Endothelial cell of umbilical vein (primary cell): ENCODE measurements at regions not wholly inside any gene's neighbourhood (a gene's known extent, or its start where the extent isn't known, plus 50 kb on each side); places are given as distances from the start of the nearest gene placed in this dataset.

Experiments
- CTCF ChIP-seq, 2 donors: IDR thresholded peaks; 1 replicate in 1 of 2; 2 replicates in 1 of 2; pipeline ENCODE4 v1.5.1; 2011; ENCODE audit warnings: low read length in 2 of 2, mild to moderate bottlenecking in 2 of 2, moderate library complexity in 2 of 2, control low read depth in 1 of 2, inconsistent platforms in 1 of 2, low read depth in 1 of 2; ENCODE audit not compliant: insufficient read depth in 1 of 2; ENCODE audit errors: extremely low read depth in 1 of 2
- EZH2 ChIP-seq: IDR thresholded peaks from 2 replicates; pipeline ENCODE4 v1.6.1; 2012; ENCODE audit warnings: borderline replicate concordance, low read depth, mild to moderate bottlenecking, moderate library complexity, low read length, inconsistent platforms; ENCODE audit not compliant: severe bottlenecking
- MAX ChIP-seq: IDR thresholded peaks from 2 replicates; pipeline ENCODE4 v1.6.1; 2011; ENCODE audit not compliant: insufficient read depth, insufficient read length
- MYC ChIP-seq: IDR thresholded peaks from one replicate; pipeline ENCODE4 v1.6.1; 2011; ENCODE audit warnings: mild to moderate bottlenecking, low read depth, low read length
- POLR2A ChIP-seq: IDR thresholded peaks from 2 replicates; pipeline ENCODE4 v1.6.1; 2012; ENCODE audit warnings: low read depth, mild to moderate bottlenecking, control low read depth, low read length
- POLR2AphosphoS5 ChIP-seq: IDR thresholded peaks from 2 replicates; pipeline ENCODE4 v1.6.1; 2012; ENCODE audit warnings: low read depth, mild to moderate bottlenecking, control low read depth, low read length, moderate library complexity; ENCODE audit not compliant: insufficient read depth

- TF ChIP-seq POLR2AphosphoS5: no peak
- no peak for TF ChIP-seq POLR2A
- TF ChIP-seq CTCF (IDR thresholded peaks at IDR 0.05; ENCODE audit: extremely low read depth in 1 of 2, insufficient read depth in 1 of 2, low read depth in 1 of 2, low read length in 2 of 2): no peak
- no peak for TF ChIP-seq EZH2
- no peak for TF ChIP-seq MYC
- no peak for TF ChIP-seq MAX
Measured at GRCh38 chr6:92181347-92181746, 1238.0 kb downstream of the EPHA7 start.
